ENCODE measurements at regions not wholly inside any gene's neighbourhood (a gene's known extent, or its start where the extent isn't known, plus 50 kb on each side); places are given as distances from the start of the nearest gene placed in this dataset.

DNA sequence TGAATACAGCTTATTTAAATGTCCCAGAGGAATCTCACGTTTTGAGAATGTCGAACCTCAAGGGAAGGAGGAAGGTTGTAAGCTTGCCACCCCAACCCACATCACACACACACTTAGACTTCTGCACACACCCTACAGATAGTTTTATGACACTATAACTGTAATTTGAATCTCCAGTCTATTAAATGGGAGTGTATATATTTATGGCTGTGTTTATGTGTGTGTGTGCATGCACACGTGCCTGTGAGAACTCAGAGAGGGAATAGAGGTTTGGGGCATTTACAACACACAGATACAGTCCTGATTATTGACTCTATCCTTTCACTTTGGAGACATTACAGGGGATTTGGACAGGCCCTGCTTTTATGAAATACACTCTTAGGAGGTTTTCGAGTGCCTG lies 171.5 kb upstream of the MAF start:
- no peak overlapping the region for H2AK5ac ChIP-seq (ENCODE audit: insufficient read length, low read length)
- H4K20me1 ChIP-seq (ENCODE audit: control insufficient read depth, insufficient read depth, insufficient read length) = no peaks in the 10 kb centered on the region
- no peak overlapping the region for H3K14ac ChIP-seq (ENCODE audit: insufficient read depth, low read length)
- H2BK5ac ChIP-seq (ENCODE audit: insufficient read length, low read length) = no peak overlapping the region
- Mint-ChIP-seq H3K4me3 (no peak overlapping the region), H3K27ac (no peak overlapping the region), H3K9me3 (no peaks in the 10 kb centered on the region; a peak in 1 of 5 replicates), H3K36me3 (ENCODE audit: insufficient read depth in 1 of 3, low read depth in 3 of 3) (no peaks in the 10 kb centered on the region), H3K27me3 (ENCODE audit: low read depth) (peaks cover 7% of the 10 kb centered on the region), H3K4me1 (peaks cover 33 to 37% of the 10 kb centered on the region in 2 experiments)
- H3K4ac ChIP-seq (ENCODE audit: low read depth, low read length) = no peak overlapping the region
- no peaks in the 10 kb centered on the region for H3K27me3 ChIP-seq (ENCODE audit: insufficient read depth, low read length)
- WGBS (ENCODE audit: extremely low coverage, insufficient read length, low lambda C conversion rate) = no CpG with 5 or more reads among the region's 4 CpGs
- H4K5ac ChIP-seq (ENCODE audit: insufficient read length, low read depth, low read length) = no peak overlapping the region
- H3T11ph ChIP-seq (ENCODE audit: low read length) = no peak overlapping the region
- H4K91ac ChIP-seq (ENCODE audit: insufficient read length, low read depth, low read length) = no peak overlapping the region
- H3K9me3 ChIP-seq (ENCODE audit: control insufficient read depth, low read depth, low read length) = no peaks in the 10 kb centered on the region
- H2BK15ac ChIP-seq (ENCODE audit: low read depth, low read length) = no peak overlapping the region
- H2AFZ ChIP-seq (ENCODE audit: low read length) = no peak overlapping the region
- no peak overlapping the region for H2BK12ac ChIP-seq (ENCODE audit: insufficient read length, low read depth, low read length)
- H3K56ac ChIP-seq (ENCODE audit: insufficient read length, low read depth, low read length) = no peak overlapping the region
- peaks cover 5% of the 10 kb centered on the region for H3K23me2 ChIP-seq (ENCODE audit: insufficient read length, low read depth, low read length, poor library complexity, severe bottlenecking)
- no peak overlapping the region for H3K4me2 ChIP-seq (ENCODE audit: insufficient read depth, insufficient read length, low read length)
- H3K18ac ChIP-seq (ENCODE audit: insufficient read length, low read depth, low read length) = no peak overlapping the region
- TF ChIP-seq, protein P1, sequence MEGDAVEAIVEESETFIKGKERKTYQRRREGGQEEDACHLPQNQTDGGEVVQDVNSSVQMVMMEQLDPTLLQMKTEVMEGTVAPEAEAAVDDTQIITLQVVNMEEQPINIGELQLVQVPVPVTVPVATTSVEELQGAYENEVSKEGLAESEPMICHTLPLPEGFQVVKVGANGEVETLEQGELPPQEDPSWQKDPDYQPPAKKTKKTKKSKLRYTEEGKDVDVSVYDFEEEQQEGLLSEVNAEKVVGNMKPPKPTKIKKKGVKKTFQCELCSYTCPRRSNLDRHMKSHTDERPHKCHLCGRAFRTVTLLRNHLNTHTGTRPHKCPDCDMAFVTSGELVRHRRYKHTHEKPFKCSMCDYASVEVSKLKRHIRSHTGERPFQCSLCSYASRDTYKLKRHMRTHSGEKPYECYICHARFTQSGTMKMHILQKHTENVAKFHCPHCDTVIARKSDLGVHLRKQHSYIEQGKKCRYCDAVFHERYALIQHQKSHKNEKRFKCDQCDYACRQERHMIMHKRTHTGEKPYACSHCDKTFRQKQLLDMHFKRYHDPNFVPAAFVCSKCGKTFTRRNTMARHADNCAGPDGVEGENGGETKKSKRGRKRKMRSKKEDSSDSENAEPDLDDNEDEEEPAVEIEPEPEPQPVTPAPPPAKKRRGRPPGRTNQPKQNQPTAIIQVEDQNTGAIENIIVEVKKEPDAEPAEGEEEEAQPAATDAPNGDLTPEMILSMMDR (conservative IDR thresholded peaks at IDR 0.05) = no peak
- no peak overlapping the region for H2BK20ac ChIP-seq (ENCODE audit: low read depth, low read length, poor library complexity, severe bottlenecking)
- H3K79me2 ChIP-seq (ENCODE audit: insufficient read depth, low read length) = no peaks in the 10 kb centered on the region
- no peak for DNase-seq
- no peak overlapping the region for H3K23ac ChIP-seq (ENCODE audit: insufficient read length, low read depth, low read length)
- no peak overlapping the region for H4K8ac ChIP-seq (replicated peaks; ENCODE audit: insufficient read length, low read depth, low read length)
- H3K4me1 ChIP-seq (ENCODE audit: insufficient read depth, low read length) = no peaks in the 10 kb centered on the region; the same call in 1 of the 2 replicates
- H3K27ac ChIP-seq (ENCODE audit: insufficient read length, low read depth, low read length) = no peak overlapping the region
- H2BK120ac ChIP-seq (ENCODE audit: low read depth, low read length, poor library complexity, severe bottlenecking) = no peak overlapping the region
- no peak overlapping the region for H3K9ac ChIP-seq (ENCODE audit: extremely low read depth, insufficient read length, low read length)
- H3K79me1 ChIP-seq (ENCODE audit: insufficient read depth, low read depth, low read length, poor library complexity, severe bottlenecking) = no peaks in the 10 kb centered on the region

Measured in H9 (cell line).